Vagina (tissue), 2 donors: ENCODE measurements at regions not wholly inside any gene's neighbourhood (a gene's known extent, or its start where the extent isn't known, plus 50 kb on each side); places are given as distances from the start of the nearest gene placed in this dataset.

Experiments
- CTCF ChIP-seq, 3 experiments: fragments of 450-650 bp in 2 of 3; fragments of 200-600 bp in 1 of 3; sonication (generic) in 1 of 3; IDR thresholded peaks; one replicate each; pipeline ENCODE4 v1.5.1; 2017 to 2019; ENCODE audit warnings: antibody characterized with exemption in 3 of 3, mild to moderate bottlenecking in 2 of 3, moderate library complexity in 2 of 3
- POLR2A ChIP-seq, 2 donors: fragments of 450-650 bp; IDR thresholded peaks; one replicate each; pipeline ENCODE4 v1.6.1; 2017; ENCODE audit warnings: antibody characterized with exemption in 2 of 2, mild to moderate bottlenecking in 2 of 2, moderate library complexity in 2 of 2

DNA sequence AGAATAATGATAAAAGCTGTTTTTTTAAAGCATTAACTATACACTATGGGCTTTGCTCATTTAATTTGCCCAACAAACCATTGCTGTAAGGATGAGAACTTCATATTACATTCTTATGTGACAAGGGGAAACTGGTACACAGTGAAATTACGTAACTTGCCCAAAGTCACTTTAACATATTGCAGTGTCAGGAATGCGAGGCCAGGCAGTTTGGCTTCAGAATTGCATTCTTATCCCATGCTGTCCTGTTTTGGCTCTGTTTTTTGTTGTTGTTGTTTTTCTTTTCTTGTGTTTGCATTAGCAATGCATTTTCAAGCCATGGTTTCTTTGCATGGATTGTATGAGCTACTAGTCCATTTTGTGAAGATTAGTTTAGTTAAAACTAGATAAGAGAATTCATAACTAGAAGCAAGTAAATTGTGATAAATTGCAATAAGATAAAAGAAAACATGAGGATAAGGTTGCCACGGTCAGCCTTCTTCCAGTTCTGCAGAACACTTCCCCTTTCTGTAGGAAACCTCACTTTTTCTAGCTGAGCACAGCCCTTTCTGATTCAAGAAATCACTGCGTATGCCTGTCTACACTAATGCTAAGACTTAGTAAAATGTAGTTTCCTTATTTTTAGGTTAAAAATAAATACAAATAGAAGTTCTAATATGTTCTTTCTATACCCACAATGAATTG, 221.3 kb upstream of the KCNJ16 start:
- no peak for TF ChIP-seq CTCF (IDR thresholded peaks at IDR 0.05)
- TF ChIP-seq POLR2A (IDR thresholded peaks at IDR 0.05), result no peak
